ENCODE measurements at regions not wholly inside any gene's neighbourhood (a gene's known extent, or its start where the extent isn't known, plus 50 kb on each side); places are given as distances from the start of the nearest gene placed in this dataset.

DNA sequence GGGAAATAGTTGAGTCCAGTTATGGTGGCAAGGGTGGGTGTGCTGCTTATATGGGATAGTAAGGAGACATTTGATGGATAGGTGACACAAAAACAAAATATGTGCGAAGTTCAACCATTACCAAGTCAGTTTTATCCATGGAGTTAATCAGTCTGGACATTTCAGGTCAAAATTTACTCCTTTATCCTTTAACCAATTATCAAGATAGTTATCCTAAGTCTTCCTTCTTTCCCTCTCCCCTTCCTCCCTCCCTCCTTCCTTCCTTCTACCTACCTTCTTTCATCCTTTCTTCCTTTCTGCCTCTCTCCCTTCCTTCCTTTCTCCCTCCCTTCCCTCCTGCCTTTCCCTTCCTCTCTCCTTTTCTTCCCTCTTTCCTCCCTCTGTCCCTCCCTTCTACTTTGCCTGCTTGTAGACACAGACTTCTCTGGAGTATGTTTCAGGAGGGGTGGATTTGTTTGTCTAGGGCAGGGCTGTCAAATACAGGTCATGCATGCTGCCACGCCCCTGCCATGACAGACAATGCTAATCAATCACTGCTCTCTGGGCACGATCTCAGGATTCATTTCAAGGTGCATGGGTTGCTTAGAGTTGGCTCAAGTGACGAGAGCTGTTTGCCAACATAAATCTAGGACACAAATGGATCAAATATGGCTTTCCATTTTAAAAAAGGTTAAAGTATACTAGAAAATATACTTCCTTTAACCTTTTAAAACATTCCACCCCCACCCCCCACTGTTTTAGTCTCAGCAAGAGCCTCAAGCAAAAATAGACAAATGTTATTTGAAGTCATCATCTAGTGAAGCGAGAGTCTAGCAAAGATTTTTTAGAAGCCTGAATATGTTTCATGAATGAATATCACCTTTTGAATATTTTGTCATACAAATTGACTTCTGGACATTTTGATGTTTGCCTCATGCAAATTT lies 281.6 kb upstream of the CITED2 start:
- peak; percentile 7 for DNase-seq

DNA sequence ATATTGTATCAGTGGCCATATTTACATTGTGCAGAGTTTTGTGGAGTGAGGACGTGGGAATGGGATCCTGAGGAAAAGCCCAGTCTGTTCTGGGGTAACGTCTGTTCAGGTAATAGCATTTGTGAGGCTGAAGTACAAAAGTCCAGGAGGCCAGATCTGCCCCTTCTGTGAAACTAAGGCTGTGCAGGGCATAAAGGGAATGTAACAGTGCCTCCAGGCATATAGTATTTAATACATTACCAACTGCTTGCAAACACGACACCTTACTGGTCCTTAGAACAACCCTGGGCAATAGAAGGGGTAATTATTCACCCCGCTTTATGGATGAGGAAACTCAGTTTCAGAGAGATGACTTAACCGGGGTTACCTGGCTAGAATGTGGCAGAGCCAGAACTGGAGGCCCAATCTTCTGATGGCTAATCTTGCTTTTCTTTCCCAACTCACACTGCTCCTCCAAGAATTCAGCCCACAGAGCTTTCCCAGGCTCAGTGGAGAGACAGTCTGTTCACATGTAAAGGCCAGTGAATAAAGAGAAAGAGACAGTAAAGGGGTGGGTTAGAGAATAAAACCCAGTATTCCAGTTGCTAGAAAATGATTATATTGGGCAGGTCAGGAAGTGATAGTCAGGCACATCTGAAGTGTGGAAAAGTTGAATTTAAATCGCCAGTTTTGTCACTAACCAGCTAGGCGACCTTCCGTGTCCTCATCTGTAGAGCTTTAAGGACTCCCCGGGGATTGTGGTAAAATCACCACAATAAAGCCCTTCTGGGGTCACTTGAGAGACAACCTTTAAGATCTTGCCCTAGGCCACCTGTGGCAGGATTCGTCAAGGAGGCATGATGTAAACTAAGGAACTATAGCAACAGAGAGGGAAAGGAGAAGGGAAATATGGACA lies 280.7 kb upstream of the CITED2 start:
- no peak for DNase-seq

DNA sequence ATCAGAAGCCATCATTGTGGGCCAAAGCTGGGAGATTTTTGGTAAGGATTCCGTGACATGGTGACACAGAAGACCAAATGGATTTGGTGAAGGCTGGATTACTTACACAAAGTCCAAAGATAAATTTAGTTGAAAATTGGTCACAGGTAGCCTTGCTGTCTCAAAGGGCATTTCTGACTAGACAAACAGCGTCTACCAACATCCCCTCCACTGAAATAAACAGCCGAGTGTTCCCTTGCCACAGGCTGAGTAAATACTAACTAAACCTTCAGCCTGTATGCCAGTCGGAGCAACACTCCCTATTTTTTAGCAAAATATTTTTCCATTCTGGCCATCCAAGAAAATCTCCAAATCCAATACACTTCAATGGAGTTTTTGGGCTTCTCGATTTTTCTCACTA lies 279.9 kb upstream of the CITED2 start:
- no peak for DNase-seq

DNA sequence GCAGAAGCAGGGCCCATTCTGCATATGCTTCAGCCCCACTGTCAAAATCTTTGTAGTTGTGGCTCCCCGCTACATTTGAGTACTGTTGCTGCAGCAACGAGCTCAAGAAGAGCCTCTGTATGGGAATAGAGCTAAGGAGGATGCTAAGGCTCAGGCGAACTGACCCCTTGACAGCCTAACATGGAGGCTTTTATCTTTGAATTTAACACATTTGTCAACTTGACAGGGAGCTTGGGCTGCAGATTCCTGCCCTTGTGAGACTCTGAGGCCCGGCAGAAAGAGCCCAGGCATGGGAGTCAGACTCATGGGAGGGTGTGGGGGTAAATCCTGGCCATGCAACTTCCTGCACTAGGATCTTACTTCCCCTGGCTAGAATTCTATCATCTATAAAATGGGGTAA lies 278.7 kb upstream of the CITED2 start:
- no peak for DNase-seq

DNA sequence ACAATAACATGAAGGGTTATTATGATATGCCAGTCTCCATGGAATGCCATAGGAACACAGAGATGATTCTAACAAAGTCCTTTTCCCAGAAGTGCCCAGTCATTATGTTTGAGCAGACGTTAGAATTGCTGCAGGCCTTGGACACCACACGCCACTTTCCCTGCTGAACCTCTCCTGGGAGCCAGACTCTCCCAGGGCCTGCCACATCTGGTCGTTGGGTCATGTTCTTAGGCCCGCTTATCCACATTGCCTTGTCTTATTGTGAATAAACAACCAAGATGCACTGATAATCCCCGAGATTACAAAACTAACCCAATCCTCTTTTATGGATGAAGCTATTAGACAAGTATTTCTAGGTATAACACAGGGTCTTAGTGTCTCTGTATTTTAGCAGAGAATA lies 276.5 kb upstream of the CITED2 start:
- DNase-seq = no peak

DNA sequence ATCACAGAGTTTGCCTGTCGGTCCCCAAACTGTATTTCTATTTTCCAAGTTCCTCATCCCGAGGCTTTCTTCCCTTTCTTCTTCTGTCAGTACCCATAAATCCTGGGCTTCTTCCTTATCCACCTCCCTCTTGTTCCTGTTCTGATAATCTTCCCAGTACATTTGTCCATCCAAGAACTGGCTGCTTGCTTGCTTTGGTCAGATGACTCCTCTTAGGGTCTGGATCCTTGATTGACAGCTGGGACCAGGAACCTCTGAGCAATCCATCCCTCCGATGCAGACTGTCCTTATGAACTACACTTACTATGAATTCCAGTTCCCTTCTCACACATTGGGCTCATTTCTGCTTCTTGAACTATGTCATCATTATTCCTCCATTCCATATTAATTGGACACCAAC lies 275.3 kb upstream of the CITED2 start:
- no peak for DNase-seq

DNA sequence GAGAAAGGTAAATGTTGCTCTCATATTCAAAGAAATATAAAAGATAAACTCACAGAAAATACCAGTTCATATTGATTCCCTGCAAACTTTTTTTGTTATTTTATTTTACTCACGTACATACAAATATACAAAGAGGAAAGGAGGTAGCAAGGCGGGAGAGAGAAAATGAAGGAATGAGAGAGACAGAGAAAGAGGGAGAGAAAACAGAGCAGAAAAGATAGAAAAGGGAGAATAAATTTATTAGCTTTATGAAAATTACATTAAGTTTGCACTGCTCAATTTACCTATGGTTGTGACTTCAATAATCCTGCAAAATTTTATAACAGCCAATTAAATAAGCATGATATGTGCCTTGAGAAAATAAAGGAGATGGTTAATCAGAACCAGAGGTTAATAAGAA lies 274.7 kb upstream of the CITED2 start:
- no peak for DNase-seq

DNA sequence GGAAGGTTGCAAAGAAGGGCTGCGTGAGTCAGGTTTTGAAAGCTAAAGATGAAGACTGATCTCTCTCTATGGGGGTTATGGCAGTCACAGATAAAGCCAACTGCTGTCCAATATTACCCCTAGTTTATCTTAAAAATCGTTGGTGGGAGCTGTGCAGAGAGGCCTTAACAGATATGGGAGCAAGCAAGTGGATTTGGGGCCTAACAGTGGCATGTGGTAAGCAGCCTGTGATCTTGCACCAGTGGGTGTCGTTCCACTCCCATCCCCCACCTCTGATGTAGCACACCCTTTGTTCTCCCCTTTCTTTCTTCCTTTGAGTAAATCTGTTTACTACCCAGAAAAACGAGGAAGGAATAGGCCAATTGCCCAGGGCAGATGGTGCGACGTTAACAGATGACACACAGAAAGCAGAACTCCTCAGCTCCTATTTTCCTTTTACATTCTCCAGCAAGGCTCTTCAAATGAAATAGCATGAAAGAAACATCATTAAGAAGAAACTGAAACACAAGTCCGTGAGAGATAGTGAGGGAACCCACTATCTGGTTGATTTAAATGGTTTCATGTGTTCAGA lies 274.1 kb upstream of the CITED2 start:
- no peak for DNase-seq

DNA sequence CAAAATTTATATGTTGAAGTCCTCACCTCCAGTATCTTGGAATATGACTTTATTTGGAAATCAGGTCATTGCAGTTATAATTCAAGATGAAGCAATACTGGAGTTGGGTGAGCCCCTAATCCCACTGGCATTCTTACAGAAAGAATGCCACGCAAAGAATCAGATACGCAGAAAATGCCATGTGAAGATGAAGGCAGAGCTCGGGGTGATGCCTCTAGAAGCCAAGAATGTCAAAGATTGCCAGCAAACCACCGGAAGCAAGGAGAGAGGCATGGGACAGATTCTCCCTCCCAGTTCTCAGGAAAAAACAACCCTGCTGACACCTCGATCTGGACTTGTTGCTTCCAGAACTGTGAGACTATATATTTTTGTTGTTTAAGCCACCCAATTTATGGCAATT lies 273.4 kb upstream of the CITED2 start:
- DNase-seq = no peak

DNA sequence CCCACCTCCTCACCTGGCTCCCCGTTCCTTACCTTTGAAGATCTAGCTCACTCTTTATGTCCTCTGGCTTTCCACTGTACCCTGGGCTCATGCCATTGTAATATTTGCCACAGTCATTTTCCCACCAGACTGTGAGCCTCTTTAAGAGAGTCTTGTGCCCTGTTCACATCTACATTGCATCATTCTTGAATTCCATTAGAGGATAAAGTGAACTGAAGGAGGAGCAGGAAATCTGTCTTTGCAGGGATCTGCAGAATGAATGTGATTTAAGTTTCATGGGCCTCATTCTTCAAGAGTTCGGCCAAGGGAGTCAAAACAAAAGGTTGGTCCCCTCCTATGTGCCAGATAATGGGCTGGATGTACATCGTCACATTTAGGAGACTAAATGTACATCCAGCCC lies 272.6 kb upstream of the CITED2 start:
- no peak for DNase-seq

DNA sequence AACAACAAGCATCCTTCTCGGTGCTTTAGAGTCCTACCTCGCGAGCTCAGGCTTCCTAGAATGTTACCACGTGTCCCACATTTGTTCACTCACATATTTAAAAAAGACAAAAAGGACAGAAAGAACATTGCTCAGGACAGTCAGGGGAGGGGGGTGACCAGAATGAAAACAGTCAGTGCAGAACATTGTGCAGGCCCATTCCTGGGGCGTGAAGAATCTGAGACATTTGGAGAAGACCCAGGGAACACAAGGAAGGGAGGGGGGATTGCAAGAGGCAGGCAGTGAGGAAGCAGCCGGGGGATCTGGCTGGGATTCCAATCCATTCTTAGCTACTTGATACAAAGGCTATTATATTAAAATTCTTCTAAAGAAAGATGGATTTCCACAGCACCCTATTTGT lies 270.4 kb upstream of the CITED2 start:
- DNase-seq = no peak

DNA sequence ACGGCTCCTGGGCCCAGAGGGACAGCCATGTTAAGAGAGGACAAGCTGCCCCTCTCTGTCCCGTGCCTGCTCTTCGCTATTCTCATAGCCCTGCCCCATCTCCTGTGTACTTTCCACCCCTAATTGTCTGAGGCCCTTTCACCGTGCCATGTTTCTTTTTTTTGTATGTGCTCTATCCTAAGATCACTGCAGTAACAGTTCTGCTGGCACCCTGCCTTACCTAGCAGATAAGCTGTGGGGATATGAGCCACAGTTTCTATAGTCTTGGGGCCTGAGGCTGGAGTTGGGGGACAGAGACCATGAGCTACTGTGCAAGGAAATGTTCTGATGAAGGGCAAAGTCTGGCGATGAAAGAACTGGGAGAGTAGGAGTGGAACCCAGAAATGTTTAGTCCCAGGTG lies 269.5 kb upstream of the CITED2 start:
- DNase-seq = no peak

DNA sequence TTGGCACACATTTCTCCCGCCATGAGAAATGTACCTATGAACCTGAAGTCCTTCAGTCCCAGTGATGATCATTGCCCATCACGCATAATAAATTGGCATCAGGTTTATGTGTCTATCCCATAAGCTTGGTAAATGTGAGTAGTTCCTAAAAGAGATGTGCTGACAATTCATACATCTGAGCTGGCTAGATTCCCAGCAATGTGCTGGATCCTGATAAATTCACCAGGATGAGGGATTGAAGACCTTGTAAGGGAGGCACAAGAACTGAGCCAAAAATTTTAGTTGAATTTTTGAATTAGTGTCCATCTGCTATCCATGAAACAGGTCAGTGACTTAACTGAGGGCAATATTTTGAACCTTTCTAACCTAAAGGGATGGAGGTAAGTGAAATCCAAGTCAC lies 267.9 kb upstream of the CITED2 start:
- DNase-seq = no peak

DNA sequence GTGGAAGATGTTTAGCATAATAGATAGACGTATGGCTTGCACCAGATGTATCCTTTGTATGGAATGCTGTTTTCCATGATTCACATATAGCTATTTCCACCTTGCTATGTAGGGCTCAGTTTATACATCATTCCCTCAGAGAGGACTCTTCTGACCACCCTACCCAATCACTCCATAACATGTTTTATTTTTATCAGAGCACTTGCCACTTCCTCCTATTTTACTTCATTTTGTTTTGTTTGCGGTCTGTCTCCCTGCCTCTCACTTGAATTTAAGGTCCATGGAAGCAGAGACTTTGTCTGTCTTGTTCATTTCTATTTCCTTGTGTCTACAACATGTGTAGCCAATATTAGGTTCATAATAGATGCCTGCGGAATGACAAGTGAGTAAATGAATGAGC lies 266.9 kb upstream of the CITED2 start:
- no peak for DNase-seq

DNA sequence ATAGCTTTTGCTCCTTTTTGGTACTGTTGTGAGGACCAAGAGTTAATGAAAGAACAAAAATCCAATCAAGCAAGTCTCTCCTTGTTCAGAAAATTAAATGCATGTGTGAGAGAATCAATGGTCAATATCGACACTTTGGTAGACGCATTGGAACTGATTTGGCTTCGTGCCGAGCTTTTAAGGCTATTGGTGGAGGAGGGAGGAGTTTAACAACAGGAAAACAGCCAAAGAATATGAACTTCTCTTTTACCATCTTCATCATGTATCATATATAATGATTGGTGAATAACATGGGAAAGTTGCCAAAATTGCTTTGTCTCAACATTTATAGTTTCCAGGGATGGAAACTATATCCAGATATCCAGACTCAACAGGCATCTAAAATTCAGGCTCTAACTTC lies 266.5 kb upstream of the CITED2 start:
- no peak for DNase-seq

DNA sequence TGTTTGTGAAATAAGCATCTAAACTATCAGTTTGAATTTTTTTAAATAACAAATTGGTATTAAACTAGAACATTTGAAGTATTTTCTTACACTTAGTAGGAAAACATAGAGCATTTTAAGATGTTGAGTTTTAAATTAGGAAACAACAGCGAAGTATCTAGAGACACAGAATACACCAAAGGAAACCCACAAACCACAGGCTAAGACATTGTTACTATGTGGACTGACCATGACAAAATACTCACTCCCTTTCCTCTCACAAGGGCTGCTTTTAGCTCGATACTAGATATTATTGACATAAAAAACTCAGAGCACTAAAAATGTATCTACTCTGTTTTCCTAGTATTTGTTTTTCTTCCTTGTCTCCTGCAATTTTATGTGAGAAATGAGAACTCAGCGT lies 266.0 kb upstream of the CITED2 start:
- no peak for DNase-seq

DNA sequence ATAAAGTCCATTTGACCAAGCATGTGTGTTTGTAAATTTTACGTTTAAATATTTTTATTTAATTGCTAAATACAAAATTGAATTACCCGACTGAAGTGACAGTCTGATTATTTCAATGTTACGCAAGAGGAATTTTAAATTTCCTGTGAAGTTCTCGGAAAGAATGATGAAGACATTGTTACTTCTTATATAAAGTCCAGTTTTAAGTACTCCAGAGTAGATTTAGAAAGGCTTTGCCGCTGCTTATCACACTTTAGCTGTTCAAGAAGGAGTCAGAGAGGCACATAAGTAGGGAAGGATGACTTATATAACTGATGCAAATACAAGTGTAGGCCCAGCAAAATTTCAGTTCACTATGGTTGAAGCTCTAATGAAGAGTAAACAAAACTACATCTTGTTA lies 265.1 kb upstream of the CITED2 start:
- DNase-seq = no peak

DNA sequence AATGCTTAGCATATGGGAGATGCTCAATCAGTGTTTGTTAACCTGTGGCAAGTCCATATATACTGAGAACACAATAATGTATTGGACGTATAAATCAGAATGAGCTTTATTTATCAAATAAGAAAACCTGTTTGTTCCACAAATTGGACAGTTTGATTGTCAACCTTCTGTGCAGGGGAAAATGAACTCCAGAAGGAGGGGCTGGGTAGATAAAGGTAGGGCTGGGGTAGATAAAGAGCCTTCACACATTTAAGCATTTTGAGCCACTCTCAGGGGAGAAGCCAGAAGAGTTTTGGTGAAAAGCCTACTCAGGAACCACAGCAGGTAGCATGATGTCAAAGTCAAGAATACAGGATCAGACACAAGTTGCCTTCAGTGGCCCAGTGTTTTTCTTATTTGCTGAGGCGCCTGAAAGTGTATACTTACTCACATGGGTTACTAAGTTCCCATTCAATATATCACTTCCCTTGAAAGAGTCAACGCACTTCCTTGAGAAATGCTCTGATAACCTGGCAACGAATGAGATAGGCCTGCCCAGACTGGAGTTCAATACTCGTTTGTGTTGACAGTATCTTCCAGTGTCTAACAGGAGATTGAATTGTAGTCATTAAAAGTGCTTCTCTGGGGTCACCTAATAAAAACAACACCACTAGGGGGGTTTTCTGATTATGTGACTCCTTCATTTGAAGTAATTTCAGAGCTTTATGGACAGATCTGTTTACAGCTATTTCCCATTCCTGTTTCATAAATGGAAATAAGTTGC lies 263.9 kb upstream of the CITED2 start:
- no peak for DNase-seq

DNA sequence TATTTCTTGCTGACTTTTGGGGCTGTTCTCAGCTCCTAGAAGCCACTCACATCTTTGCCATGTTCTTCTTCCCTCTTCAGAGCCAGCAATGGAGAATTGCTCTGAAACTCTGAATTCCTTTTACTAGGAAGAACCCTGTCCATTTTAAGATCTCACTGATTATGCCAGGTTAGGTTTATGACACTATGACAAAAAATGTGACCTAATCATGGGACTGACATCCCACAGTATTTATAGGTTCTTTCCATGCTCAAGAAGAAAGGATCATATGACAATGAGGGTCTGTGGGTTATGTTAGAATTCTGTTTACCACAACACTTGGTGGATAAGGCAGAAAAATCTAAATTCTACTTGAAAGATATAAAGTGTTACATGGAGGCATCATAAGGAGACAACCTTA lies 263.3 kb upstream of the CITED2 start:
- no peak for DNase-seq

DNA sequence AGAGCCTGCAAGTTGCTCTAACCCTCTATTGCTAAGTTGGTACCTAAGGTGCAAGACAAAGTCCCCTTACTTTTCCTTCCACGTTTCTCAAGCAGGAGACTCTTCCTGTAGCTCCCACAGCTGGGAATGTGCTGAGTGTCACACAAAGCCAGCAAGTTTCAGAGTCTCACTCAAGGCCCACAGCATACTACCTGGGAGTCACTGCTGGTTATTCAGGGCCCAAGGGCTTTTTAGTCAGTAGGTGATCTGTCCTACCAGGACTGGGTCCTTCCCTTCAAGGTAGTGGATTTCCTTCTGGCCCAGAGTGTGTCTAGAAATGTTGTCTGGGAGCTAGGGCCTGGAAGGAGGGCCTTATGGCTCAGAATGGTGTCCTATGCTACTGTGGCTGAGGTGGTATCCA lies 261.9 kb upstream of the CITED2 start:
- no peak for DNase-seq

DNA sequence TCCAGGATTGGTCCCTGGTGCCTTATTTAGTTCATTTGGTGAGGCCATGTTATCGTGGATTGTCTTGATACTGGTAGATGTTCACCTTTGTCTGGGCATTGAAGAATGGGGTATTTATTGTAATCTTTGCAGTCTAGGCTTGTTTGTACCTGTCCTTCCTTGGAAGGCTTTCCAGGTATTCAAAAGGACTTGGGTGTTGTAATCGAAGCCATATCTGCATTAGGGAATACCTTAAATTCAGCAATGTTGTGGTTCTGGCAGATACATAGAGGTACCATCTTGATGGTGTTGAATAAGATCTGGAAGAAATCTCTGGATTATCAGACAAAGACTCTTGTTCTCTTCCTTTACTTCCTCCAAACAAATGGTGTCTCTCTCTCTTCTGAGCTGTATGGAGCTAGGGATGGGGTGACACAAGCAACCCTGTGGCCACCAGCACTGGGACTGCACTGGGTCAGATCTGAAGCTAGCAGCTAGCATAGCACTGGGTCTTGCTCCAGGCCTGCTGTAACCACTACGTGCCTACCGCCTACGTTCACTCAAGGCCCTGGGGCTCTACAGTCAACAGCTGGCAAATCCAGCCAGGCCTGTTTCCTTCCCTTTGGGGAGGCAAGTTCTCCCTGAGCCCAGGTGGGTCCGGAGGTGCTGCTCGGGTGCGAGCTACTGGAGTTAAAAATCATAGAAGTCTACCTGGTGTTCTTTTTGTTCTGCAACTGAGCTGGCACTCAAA lies 261.1 kb upstream of the CITED2 start:
- DNase-seq = no peak

DNA sequence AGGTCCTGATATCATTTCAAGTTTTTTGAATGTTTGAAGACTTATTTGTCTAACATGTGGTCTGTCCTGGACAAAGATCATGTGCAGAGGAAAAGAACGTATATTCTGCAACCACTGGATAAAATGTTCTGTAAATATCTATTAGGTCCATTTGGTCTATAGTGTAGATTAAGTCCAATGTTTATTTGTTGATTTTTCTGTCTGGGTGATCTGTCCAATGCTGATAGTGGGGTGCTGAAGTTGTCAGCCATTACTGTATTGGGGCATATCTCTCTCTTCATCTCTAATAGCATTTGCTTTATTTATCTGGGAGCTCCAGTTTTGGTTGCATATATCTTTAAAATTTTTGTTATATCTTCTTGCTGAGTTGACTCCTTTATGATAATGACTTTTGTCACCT lies 258.4 kb upstream of the CITED2 start:
- DNase-seq = no peak

All from NCI-H510A treated with DMSO at 0.1 percent for 48 hours (cell line).